A673 (cell line): ENCODE measurements at regions not wholly inside any gene's neighbourhood (a gene's known extent, or its start where the extent isn't known, plus 50 kb on each side); places are given as distances from the start of the nearest gene placed in this dataset.

ENCODE experiments used
- BruUV-seq: library from RNA; stranded (reverse); fragments of 400-500 nt; replicated peaks from 2 replicates; lab custom pipeline; 2021; lab: Mats Ljungman, UMichigan
- CTCF ChIA-PET: fragments of 300-600 bp; sonication (Branson Sonifier 250); formaldehyde crosslinking; loops from one replicate; lab custom pipeline; 2022; ENCODE audit warnings: antibody characterized with exemption; lab: Charles Lee
- POLR2A ChIA-PET: fragments of 300-600 bp; sonication (Branson Sonifier 250); formaldehyde crosslinking; loops from one replicate; lab custom pipeline; 2022; ENCODE audit warnings: antibody characterized with exemption; ENCODE audit not compliant: low non-redundant PET; lab: Charles Lee
- DNase-seq: peaks from one replicate; pipeline ENCODE4 v3.0.0-alpha.2; 2015; ENCODE audit warnings: low spot score
- H3K27ac ChIP-seq: fragments of 200-600 bp; sonication (generic); 2 replicates; pipeline ENCODE4 v1.5.1; 2016; ENCODE audit warnings: mixed run types, low read depth, mild to moderate bottlenecking, mixed read lengths, antibody characterized with exemption, low read length; ENCODE audit not compliant: poor library complexity, severe bottlenecking
- H3K27me3 ChIP-seq: fragments of 200-600 bp; sonication (generic); replicated peaks from 2 replicates; pipeline ENCODE4 v1.6.1; 2017; ENCODE audit warnings: mixed run types, low read depth, mild to moderate bottlenecking, mixed read lengths, antibody characterized with exemption, low read length; ENCODE audit not compliant: insufficient read depth, poor library complexity
- H3K36me3 ChIP-seq: fragments of 200-600 bp; sonication (generic); 2 replicates; pipeline ENCODE4 v1.6.1; 2016; ENCODE audit warnings: mixed run types, mild to moderate bottlenecking, mixed read lengths, antibody characterized with exemption, low read length; ENCODE audit not compliant: insufficient read depth, poor library complexity, severe bottlenecking
- H3K4me1 ChIP-seq: fragments of 200-600 bp; sonication (generic); 2 replicates; pipeline ENCODE4 v1.6.1; 2017; ENCODE audit warnings: mixed run types, mild to moderate bottlenecking, mixed read lengths, antibody characterized with exemption, low read length; ENCODE audit not compliant: insufficient read depth, poor library complexity, severe bottlenecking
- H3K4me3 ChIP-seq: fragments of 200-600 bp; sonication (generic); 2 replicates; pipeline ENCODE4 v1.5.1; 2016; ENCODE audit warnings: low read depth, mixed run types, mild to moderate bottlenecking, mixed read lengths, low read length; ENCODE audit not compliant: poor library complexity, severe bottlenecking
- H3K9me3 ChIP-seq: fragments of 200-600 bp; sonication (generic); 2 replicates; pipeline ENCODE4 v1.6.1; 2016; ENCODE audit warnings: mixed run types, low read depth, mild to moderate bottlenecking, mixed read lengths, antibody characterized with exemption, low read length; ENCODE audit not compliant: poor library complexity, severe bottlenecking
- EZH2 ChIP-seq: fragments of 200-600 bp; sonication (generic); IDR thresholded peaks from 2 replicates; pipeline ENCODE4 v1.6.1; 2017; ENCODE audit warnings: borderline replicate concordance, low read depth, mild to moderate bottlenecking, mixed read lengths, antibody characterized with exemption, low read length; ENCODE audit not compliant: poor library complexity, severe bottlenecking
- intact Hi-C: fragments of 100-400 bp; cut with micrococcal nuclease; formaldehyde crosslinking; loops from one replicate; pipeline ENCODE4 v1.10.0; 2022; ENCODE audit not compliant: unreplicated experiment
- TF ChIP-seq, protein P1 (sequence below): fragments of 300-800, 200-600 bp; sonication (generic); conservative IDR thresholded peaks from 2 replicates; pipeline ENCODE4 v1.5.1; 2017; ENCODE audit warnings: low read depth, mild to moderate bottlenecking, antibody characterized with exemption, low read length, moderate library complexity, mixed read lengths

DNA sequence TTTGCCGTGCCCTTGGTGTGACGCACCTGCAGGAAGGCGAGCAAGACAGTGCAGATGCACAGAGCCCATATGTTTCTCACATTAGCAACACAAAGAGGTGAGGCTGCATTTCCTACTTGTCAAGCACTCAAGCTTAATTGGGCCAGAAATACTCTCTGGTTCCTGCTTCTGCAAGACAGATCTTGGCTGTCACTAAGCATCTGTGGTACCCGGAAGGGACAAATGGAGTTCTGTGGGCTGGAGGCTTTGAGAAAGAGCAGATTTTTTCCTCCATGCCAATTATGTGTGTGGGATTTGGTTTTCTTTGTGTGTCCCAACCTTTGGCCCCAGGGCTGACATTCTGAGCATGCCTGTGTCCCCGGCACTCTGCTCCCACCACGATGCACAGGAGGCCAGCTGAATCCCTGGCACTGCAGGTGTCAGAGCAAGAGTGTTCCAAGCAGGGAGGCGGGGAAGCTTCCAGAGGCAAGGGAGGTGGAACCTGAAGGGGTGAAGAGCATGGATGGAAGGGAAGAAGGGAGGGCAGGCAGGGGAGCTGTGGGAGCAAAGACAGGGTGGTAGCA, 52.0 kb upstream of the STUM start:
- BruUV-seq, result no TSS peak
- Histone ChIP-seq H3K27me3 (no peaks in the 10 kb centered on the region), H3K27ac (no peak overlapping the region), H3K36me3 (no peaks in the 10 kb centered on the region), H3K4me3 (no peak overlapping the region), H3K9me3 (no peaks in the 10 kb centered on the region), H3K4me1 (peaks cover 6% of the 10 kb centered on the region)
- intact Hi-C loops, result no loop called here
- ChIA-PET CTCF (no interaction called here), POLR2A (no interaction called here)
- no peak for DNase-seq
- TF ChIP-seq EZH2, result no peak
- TF ChIP-seq, protein P1, sequence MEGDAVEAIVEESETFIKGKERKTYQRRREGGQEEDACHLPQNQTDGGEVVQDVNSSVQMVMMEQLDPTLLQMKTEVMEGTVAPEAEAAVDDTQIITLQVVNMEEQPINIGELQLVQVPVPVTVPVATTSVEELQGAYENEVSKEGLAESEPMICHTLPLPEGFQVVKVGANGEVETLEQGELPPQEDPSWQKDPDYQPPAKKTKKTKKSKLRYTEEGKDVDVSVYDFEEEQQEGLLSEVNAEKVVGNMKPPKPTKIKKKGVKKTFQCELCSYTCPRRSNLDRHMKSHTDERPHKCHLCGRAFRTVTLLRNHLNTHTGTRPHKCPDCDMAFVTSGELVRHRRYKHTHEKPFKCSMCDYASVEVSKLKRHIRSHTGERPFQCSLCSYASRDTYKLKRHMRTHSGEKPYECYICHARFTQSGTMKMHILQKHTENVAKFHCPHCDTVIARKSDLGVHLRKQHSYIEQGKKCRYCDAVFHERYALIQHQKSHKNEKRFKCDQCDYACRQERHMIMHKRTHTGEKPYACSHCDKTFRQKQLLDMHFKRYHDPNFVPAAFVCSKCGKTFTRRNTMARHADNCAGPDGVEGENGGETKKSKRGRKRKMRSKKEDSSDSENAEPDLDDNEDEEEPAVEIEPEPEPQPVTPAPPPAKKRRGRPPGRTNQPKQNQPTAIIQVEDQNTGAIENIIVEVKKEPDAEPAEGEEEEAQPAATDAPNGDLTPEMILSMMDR, result no peak

DNA sequence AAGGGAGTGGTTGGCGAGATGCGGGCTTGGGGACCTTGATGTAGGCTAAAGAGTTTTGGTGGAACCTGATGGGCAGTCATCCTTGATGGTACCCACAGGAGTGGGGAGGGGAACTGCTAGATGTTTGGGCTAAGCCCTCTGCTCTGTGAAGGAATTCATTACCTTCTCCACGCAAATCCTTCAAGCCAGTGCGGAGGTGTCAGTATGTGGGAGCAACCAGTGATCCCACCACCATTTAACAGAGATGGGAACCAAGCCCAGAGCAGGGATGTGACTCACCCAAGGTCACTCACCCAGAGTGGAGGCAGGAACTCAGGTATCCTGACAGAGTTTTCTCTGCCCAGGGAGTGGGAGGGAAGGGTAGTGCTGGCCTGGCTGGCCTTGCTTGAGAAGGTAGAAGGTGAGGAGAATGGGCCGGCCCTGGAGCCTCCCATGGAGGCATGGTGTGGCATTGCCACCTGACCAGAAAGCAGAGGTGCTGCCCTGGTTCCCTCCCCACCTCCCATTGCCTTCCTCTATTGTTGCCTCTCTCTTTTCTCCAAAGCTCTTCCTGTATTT, 51.2 kb upstream of the STUM start:
- Histone ChIP-seq H3K4me3 (no peak overlapping the region), H3K36me3 (no peaks in the 10 kb centered on the region), H3K27ac (no peak overlapping the region), H3K4me1 (peaks cover 6% of the 10 kb centered on the region), H3K9me3 (no peaks in the 10 kb centered on the region), H3K27me3 (no peaks in the 10 kb centered on the region)
- intact Hi-C loops, result no loop called here
- ChIA-PET CTCF (no interaction called here), POLR2A (no interaction called here)
- TF ChIP-seq EZH2, result no peak
- TF ChIP-seq, protein P1, result no peak
- BruUV-seq, result no TSS peak
- no peak for DNase-seq

DNA sequence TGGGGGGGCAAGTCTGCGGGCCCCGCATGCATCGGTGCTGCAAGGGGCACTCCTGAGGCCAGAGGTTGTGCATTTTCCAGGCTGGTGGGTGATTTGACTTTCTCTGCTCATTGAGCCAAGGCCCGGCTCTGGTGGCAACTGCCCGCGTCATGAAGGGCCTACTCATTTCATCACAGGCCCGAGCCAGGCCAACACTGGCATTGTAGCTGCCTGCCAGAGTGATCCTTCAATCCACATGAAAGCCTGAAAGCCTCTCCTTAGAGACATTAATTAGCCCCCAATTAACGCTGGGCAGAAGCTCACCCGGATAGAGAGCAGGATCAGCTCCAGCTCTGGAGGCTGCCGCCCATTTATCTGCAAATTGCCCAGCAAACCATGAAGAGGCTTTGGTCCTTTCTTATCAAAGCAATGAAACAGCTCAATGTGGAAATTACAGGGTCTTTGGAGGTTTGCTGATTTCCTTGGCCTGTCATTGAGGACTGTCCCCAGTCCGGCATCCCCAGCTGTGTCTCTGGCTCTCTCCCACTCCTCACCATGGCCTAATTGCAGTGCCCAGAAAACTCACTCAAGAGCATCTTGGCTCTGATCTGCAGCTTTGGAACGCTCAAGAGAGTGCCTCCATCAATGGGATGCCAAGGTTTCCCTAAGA, 50.4 kb upstream of the STUM start:
- DNase-seq, result no peak
- BruUV-seq, result no TSS peak

More for the DNA sequence above, 50.4 kb upstream of the STUM start:
- H3K9me3 ChIP-seq, result no peaks in the 10 kb centered on the region
- intact Hi-C loops, result no loop called here
- H3K27me3 ChIP-seq, result no peaks in the 10 kb centered on the region
- peaks cover 6% of the 10 kb centered on the region for H3K4me1 ChIP-seq
- CTCF ChIA-PET, result no interaction called here
- POLR2A ChIA-PET, result no interaction called here
- TF ChIP-seq, protein P1, result no peak
- no peak for TF ChIP-seq EZH2
- H3K4me3 ChIP-seq, result no peak overlapping the region
- H3K36me3 ChIP-seq, result no peaks in the 10 kb centered on the region
- no peak overlapping the region for H3K27ac ChIP-seq
